ENCODE measurements at regions not wholly inside any gene's neighbourhood (a gene's known extent, or its start where the extent isn't known, plus 50 kb on each side); places are given as distances from the start of the nearest gene placed in this dataset.

- TF ChIP-seq CTCF (IDR thresholded peaks at IDR 0.05) = no peak
- TF ChIP-seq POLR2A (IDR thresholded peaks at IDR 0.05) = no peak
These were observed 197.1 kb upstream of the MAGEB18 start for GRCh38 chrX:25941087-25941486.

Data from right lobe of liver (tissue), 4 donors.